SK-N-SH (cell line): ENCODE measurements at regions not wholly inside any gene's neighbourhood (a gene's known extent, or its start where the extent isn't known, plus 50 kb on each side); places are given as distances from the start of the nearest gene placed in this dataset.
"Not testable (repeated sequence)": the region's sequence is repeated elsewhere in the genome, so short reads cannot be mapped to it uniquely, and the experiment has no call there.

Experiments used
- CTCF ChIP-seq: fragments of 200-600 bp; sonication (generic); IDR thresholded peaks from 2 replicates; pipeline ENCODE4 v1.6.1; 2017; ENCODE audit warnings: antibody characterized with exemption, mild to moderate bottlenecking, moderate library complexity
- RXRA ChIP-seq: IDR thresholded peaks from 2 replicates; pipeline ENCODE4 v1.4.0; 2012; ENCODE audit warnings: low read depth, mild to moderate bottlenecking, borderline replicate concordance

DNA sequence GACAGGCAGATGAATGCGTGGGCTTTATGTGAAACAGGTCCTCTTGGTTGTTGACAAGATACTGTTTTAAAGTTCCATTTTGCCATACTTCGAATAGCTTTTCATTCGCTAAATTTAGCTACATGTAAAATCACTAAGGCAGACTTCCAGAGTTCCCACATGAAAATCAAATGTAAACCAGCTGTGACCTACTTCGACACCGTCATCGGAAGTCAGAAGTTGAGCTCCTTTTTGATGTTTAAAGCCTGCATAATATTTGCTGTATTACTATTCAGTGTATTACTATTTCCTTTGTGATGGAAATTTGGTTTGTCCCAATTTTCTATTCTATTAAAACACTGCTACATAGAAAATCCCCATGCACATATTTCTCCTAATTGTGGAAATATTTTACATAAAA lies 115.3 kb downstream of the IGLL1 start:
- TF ChIP-seq CTCF, RXRA: not testable (repeated sequence)
